Umbilical cord (tissue), 1 donor: ENCODE measurements at regions not wholly inside any gene's neighbourhood (a gene's known extent, or its start where the extent isn't known, plus 50 kb on each side); places are given as distances from the start of the nearest gene placed in this dataset.
"Not testable (repeated sequence)": the region's sequence is repeated elsewhere in the genome, so short reads cannot be mapped to it uniquely, and the experiment has no call there.

Source experiments
- DNase-seq: peaks from one replicate; pipeline ENCODE4 v3.0.0-alpha.2; 2015; ENCODE audit warnings: low spot score

DNA sequence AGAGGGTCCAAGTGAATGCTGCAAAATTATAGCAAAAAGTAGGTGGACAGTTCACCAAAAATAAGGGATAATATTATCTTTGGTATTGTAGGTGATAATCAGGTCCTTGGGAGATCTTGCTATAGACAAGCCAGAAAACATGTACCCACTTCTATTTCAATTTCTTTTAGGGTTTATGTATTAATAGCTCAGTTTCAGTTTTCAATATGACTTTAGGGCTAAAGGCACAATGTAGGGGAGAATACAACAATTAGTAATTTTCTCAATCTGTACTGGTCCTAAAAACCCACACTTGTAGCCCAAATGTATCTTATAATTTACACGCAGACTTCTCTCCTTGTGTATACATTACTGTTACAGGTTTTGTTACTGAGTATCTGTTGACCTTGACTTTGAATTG, 307.0 kb upstream of the ID4 start:
- no peak for DNase-seq

DNA sequence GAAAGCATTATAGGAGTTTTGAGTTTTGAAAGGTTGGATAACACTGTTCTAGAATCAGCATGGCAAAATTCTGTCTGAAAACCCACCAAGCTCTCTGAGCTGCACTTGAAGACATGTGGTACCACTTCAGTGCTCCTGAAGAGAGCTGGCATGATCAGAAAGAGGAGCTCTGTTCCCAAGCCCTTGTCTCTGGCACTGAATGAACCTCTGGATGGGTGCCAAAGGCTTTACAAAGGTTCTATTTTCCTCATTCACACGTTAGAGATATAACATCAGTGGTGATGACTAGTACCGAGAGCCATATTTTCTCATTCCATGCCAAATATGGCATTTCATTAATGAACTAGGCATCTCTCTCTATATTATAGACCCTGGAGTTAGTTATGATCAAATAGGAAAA, 301.8 kb upstream of the ID4 start:
- no peak for DNase-seq

DNA sequence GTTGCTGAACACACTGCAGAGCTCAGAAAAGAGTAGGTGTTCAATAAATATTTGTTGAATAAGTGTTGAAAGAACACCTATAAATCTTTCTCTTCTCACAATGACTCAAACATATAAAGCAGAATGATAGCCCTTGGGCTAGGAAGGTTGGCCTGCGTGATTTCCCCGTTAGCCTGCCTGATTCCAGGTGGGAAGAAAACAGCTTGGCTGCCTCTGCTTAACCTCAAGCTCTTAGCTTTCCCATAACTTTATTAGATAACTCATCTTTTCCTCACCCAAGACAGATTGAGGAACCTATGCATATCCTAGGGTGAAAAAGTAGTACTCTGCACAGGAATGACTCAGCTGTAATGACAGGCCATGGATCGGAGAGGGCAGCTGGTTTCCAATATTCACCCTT, 300.3 kb upstream of the ID4 start:
- no peak for DNase-seq

DNA sequence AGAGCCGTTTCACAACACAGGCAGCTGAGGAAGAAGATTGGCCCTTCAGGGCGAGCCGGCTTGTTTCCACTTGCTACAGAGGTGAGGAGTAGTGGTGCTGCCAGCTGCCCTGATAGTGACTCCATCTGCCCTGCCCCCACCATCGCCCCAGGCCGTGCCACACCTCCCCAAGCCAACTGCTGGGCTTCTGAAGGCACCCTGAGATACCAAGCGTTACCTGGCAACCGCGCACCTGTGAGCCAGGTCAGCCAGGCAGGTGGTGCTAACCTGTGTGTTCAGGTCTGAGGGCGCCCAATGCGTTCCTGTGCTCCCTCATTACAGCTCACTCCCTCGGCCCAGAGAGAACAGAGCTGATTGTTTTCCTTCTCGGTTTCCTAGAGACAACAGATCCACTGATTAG, 299.1 kb upstream of the ID4 start:
- DNase-seq: peak; percentile 40

DNA sequence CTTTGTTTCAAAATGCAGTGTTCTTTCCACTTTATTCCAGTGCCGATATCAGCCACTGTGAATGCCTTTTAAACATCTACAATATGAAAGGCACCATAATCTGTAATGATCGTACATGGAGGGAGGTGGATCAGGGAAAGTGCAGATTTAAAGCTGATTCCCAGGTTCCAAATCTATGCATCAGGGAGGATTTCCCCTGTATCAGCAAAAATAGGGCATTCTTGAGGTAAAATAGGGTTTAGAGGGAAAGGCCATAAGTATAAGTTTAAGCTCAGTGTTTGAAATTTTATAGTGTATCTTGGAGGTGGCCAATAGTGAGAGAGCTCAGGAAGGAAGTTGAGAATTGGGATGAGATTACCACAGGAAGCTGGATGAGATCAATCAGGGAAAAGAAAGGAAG, 289.7 kb upstream of the ID4 start:
- DNase-seq: no peak

DNA sequence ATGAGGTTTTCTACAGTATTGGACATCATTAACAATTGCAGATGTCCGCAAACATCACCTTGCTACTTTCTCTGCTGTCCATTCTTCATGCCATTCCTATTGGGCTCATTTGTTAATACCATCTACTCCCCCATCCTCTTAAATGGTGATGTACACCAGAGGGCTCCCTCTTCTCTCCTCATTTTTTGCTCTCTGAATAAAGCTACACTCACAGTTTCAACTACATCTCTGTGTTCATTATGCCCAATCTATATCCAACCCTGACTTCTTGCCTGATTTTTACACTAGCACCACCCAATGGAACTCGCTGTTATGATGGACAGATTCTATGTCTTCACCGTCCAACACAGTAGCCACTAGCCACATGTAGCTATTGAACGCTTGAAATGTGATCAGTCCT, 288.1 kb upstream of the ID4 start:
- DNase-seq: no peak

DNA sequence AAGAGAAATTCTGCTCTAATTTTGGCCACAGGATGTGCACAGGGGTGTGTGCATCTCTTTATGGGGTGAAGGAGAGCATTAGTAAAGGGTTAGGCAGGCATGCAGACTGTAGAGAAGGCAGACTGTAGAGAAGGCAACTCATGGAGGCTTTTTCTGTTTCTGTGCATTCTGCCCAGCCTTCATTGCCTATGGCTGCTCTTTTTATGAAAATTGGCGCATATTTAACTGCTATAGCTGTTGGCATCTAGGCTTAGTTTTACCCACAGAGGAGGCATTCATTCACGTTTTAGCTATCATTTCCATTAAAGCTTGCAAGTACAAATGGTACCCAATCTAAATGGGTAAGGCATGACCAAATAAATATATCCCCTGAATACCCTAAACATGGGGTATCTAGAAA, 286.8 kb upstream of the ID4 start:
- no peak for DNase-seq

DNA sequence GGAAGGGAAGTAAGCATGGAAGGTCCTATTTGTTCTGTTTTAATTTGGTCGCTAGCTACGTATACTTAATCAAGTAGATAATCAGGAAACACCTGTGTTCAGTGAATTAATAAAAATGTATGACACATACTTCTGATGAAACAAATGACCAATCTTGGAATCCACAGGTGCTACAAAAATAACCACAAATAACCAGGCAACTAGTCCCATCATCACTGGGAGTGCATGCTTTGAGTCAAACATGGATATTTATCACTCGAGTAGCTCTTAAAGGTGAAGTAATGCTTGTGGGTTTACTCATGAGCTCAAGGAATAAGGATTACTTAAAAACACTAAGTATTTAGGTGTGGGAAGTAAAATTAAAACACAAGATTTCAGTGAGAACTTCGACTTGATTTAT, 285.6 kb upstream of the ID4 start:
- no peak for DNase-seq

DNA sequence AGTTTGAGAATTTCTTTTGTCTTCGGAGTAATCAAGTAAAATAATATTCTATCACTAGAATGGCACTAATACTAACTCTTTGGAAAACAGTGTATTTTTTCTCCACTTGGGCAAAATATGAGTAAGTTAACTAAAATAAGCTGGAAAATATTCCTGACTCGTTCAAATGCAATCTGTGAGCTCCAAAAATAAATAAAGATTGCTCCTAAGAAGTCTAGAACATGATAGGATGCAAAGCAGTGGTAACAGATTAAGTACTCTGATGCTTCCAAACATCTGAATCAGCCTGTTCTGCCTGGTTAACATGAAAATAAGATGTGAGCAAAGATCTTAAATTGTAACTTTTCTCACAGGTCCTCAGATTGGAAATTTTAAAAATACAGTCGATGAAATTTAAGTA, 285.1 kb upstream of the ID4 start:
- DNase-seq: no peak

DNA sequence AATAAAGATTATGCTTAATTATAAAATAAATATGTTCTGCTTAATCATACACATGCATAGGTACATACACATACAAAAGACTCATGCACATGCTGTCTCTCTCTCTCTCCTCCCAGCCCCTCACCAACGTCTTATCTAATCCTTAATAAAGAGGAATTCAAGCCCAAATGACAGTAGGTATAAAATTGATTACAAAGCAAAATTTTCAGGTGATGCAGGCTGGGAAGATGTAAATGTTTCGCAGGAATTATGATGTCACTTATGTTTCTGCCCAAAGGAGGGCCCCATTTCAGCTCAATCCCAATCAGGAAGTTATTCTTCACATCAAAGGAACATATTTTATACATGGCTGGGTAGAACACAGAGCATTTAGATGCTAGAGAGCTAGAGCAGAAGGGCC, 284.6 kb upstream of the ID4 start:
- DNase-seq: no peak

DNA sequence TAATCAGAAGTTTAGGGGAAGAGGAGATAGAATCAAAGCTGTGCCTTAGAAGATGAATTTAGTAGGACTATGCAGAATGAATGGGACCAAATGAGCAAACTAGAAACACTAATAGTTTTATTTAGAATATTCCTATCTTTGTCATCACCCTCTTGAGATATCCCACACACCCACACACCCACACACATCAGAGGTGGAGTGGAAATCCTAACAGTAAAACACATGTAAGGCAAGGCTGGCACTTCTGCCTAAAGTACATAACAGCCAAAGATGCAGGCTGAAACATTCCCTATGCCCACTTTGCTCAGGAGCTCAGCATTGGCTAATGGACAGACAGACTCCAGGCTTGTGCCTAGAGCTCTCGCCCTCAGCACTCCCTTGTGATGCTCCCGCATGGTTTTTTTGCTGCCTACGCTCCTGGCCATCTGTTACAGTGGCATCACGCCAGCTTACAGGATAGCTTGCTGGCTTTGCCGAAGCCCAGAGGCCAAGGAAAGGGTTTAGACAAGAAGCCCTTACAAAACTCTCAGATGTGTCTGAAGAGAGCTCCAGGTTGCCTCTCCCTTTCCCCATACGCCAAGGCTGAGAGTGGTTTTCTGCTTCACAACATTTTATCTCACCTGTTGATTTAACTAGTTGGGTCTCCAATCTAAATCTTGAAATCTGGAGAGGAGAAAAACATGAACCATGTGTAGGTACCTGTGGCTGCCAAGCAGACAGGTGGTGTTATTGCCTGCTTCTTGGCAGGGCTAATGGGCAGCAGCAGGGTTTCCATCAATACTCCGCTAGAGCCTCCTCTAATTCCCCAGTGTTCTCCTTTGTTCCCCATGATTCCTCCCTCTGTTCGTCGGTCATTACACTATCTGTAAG, 282.6 kb upstream of the ID4 start:
- DNase-seq: peak; percentile 60

DNA sequence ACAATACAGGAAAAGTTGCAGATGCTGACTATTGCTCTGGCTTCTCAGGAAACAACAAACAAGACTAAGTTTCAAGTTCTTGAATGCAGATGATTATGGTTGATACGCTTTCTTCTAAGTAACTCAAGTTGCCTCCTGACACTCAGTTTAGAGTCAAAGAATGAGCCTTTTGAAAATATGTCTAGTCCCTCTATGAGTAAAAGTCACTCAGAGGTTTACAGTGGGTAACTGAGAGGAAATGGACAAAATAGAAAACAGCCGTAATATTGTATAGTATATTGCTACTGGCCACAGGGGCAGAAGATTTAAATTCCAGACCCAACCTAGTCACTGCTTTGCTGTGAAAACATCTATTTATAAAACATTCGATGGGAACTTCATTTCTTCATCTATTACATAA, 280.0 kb upstream of the ID4 start:
- no peak for DNase-seq

DNA sequence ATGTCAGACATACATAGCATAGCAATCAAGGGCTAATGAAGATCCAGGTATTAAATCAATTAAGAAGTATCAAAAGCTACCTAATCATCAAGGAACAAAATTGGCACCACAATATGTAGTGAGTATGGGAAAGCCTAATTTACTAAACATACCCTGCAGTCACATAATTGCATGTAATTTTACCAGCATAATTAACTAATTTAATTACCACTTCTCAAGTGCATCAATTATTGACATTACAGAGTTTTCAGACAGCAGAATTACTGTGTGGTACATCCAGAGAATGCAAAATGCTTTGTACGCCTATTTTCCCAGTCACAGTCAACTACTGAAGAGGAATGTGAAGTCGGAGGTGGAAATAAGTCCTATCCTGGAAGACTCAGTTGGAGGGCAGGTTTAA, 279.0 kb upstream of the ID4 start:
- DNase-seq: no peak

DNA sequence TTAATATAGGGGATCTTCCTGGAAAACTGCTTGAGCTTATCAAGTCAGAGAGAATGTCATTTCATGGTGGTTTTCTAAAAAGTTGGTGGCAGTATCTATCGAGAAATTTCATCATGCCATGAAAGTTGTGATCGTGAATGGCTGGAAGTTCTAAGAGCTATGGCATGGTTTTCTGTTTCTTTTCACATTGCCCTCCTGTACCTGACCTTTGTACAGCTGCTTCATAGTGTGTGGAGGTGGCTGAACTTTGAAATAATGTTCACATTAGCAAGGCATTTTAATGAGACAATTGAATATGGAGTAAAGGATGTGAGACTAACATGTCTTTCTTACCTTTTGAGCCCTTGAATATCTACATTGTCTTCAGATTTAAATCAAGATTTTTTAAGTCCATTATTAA, 278.2 kb upstream of the ID4 start:
- DNase-seq: no peak

DNA sequence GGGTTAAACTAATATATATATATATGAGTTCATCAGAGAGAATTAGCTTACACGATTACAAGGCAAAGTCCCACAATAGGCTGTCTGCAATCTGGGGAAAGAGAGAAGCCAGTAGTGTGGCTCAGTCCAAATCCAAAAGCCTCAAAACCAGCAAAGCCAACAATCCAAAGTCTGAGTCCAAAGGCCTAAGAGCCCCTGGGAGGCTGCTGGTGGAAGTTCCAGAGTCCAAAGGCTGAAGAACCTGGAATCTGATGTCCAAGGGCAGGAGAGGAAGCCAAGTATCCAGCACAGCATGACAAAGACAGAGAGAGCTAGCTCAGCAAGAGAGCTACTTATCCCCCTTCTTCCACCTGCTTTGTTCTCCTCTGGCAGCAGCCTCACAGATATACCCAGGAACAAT, 274.7 kb upstream of the ID4 start:
- no peak for DNase-seq

DNA sequence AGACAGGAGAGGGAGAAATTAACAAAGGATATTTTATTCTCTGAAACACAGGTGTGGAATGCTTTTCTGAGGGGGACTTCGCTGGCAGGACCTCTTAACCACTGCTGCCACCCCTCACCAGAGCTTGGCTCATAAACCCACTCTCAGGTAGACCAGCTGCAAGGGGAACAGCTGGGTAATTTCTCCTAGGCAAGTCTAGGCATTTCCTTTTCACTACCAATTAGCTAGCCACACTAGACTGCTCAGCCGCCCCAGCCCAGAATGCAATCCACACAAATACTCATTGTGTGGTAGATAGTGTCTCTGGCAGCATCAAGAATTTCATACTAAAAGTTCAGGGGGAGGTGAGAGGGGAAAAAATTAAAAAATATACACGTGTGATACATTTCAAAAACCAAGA, 267.6 kb upstream of the ID4 start:
- DNase-seq: no peak

DNA sequence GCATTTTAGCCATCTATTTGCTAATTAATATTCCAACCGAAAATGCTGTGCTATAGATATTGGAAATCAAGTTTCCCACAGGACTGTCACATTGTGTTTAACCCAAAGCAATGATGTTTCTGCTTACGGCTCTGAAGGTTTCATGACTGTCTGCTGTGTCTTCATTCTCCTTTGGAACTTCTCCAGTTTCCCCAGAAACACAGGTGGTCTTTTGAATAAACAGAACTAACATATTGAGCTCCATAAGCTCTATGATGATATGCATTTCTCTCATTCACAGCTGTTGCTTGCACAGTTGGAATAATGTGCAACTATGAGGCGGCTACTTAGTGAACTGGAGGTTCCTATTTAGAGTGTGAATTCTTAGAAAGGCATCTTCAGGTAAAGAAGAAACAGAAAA, 266.0 kb upstream of the ID4 start:
- DNase-seq: no peak

DNA sequence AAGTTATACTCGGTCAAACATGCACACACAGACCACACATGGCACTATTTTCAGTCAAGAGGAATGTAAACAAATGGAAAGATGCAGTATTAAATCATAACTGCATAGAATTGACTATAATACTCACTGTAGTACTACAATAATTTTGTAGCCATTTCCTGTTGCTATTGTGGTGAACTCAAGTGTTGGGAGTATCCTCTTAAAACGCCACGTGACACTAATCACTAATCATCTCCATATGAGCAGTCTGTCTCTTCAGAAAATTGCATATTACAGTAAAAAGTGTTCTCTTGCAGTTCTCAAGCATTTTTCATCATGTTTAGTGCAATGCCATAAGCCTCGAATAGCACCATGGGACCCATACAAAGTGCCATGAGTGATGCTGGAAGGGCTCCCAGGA, 258.7 kb upstream of the ID4 start:
- no peak for DNase-seq

DNA sequence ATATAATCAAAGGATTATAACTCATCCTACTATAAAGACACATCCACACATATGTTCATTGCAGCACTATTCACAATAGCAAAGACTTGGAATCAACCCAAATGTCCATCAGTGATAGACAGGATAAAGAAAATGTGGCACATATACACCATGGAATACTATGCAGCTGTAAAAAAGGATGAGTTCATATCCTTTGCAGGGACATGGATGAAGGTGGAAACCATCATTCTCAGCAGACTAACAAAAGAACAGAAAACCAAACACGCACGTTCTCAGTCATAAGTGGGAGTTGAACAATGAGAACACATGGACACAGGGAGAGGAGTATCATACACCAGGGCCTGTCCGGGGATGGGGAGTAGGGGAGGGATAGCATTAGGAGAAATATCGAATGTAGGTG, 253.0 kb upstream of the ID4 start:
- not testable (repeated sequence) for DNase-seq

DNA sequence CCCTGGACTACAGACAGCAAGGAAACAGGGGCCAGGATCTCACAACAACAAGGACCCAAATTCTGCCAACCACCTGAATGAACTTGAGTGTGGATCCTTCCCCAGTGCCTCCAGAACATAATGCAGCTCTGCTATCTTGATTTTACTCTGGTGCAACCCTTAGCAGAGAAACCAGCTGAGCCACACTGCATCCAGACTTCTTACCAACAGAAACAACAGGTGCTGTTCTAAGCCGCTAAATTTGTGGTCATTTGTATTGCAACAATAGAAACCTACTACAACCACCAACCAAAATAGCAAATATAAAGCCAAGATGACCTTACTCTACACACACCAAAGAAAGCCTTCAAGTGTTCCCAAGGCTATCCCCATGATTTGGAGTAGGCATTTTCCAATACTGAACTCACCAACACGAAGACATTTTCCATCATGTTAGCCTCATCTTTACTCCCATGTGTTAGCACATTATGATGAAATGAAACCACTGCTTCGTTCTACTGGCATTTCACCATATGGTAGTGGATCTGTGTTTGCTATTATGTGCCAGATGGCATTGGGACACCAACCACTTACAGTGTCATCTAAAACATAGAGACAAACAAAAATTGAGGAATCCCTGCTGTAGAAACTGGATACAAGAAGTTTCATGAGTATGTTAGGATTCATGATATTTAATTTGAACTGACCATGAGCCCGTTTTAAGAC, 249.8 kb upstream of the ID4 start:
- DNase-seq: no peak

DNA sequence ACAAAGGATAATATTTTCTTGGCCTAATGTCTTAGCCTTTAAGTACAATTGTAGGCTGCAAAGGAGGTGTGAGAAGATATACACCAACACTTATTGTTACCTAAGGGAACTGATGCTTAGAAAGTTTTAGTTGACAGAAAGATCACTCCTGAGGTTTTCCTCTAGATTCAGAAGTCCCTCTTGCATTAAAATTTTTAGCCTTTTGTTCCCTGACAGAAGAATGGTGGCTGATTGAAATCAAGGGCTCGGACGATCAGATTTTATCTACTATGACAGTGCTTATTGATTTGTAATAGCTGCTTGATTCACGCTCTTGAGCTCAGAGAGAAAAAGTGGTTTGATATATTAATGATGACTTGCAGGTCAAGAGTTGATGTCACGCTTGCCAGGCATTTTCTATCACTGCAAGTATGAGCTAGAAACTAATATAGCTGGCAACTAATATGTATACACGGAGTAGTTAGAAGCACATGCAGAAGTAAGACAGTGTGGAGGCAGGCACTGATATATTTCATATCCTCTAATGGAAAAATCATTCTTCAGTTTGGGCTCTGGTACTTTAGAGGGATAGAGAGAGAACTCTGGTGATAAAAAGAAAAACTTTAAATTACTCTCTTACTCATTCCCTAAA, 246.6 kb upstream of the ID4 start:
- DNase-seq: no peak

DNA sequence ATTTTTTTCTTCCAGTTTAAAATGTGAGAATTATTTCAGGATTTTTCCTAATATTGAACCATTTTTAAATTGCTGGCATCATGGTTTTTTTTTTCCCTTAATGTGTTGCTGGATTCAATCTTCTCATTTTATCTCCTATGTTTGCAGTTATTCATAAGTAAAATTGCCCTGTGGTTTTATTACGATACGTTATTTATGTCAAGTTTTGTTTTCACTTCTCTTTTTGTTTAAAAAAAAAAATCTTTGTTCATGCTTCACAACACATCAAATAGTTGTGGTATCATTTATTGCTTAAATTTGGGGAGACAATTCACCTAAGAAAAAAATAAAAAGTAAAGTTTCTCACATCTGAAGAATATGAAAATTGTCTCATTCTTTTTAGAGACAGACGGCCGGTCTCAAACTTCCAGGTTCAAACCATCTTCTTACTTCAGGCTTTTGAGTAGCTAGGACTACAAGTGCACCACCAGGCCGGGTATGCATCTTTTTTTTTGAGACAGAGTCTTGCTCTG, 239.3 kb upstream of the ID4 start:
- no peak for DNase-seq
